CD14-positive monocyte (primary cell): ENCODE measurements at regions not wholly inside any gene's neighbourhood (a gene's known extent, or its start where the extent isn't known, plus 50 kb on each side); places are given as distances from the start of the nearest gene placed in this dataset.

Experiments used
- DNase-seq, 3 donors: peaks; one replicate each; pipeline ENCODE4 v3.0.0-alpha.2; 2011 to 2022
- H2AFZ ChIP-seq: 2 replicates; pipeline ENCODE4 v1.6.0; 2012; ENCODE audit warnings: mild to moderate bottlenecking, low read depth, low read length, inconsistent platforms; ENCODE audit not compliant: insufficient read depth, poor library complexity, severe bottlenecking
- H3K27ac ChIP-seq, 2 donors: 1 replicate in 1 of 2; 2 replicates in 1 of 2; pipeline ENCODE4 v1.5.1; 2012 to 2013; ENCODE audit warnings: low read length in 2 of 2, control low read depth in 1 of 2, inconsistent platforms in 1 of 2, low read depth in 1 of 2, mild to moderate bottlenecking in 1 of 2
- H3K27me3 ChIP-seq, 2 donors: one replicate each; pipeline versions ENCODE4 v1.6.0 to v1.6.1; 2011 to 2013; ENCODE audit warnings: low read length in 2 of 2; ENCODE audit not compliant: control insufficient read depth in 2 of 2, insufficient read depth in 2 of 2
- H3K36me3 ChIP-seq, 2 donors: replicated peaks in 1 of 2; 1 replicate in 1 of 2; 2 replicates in 1 of 2; pipeline versions ENCODE4 v1.5.1 to v1.6.1; 2012 to 2013; ENCODE audit warnings: low read length in 2 of 2, control low read depth in 1 of 2, inconsistent platforms in 1 of 2, mild to moderate bottlenecking in 1 of 2; ENCODE audit not compliant: insufficient read depth in 2 of 2, control insufficient read depth in 1 of 2
- H3K4me1 ChIP-seq, 2 donors: 1 replicate in 1 of 2; 2 replicates in 1 of 2; pipeline versions ENCODE4 v1.5.1 to v1.6.1; 2012 to 2013; ENCODE audit warnings: low read length in 2 of 2, control low read depth in 1 of 2, inconsistent platforms in 1 of 2, mild to moderate bottlenecking in 1 of 2, moderate library complexity in 1 of 2; ENCODE audit not compliant: insufficient read depth in 2 of 2, control insufficient read depth in 1 of 2
- H3K4me2 ChIP-seq: replicated peaks from 2 replicates; pipeline ENCODE3; 2012; ENCODE audit warnings: low read length, moderate library complexity, mild to moderate bottlenecking; ENCODE audit not compliant: poor library complexity, severe bottlenecking; ENCODE audit errors: extremely low read depth
- H3K4me3 ChIP-seq, 3 experiments: fragments of 200-600 bp in 1 of 3; sonication (generic) in 1 of 3; replicated peaks in 1 of 3; 1 replicate in 2 of 3; 2 replicates in 1 of 3; pipeline ENCODE4 v1.5.1; 2011 to 2013; ENCODE audit warnings: low read length in 3 of 3, mild to moderate bottlenecking in 3 of 3, control low read depth in 2 of 3, low read depth in 2 of 3, inconsistent platforms in 1 of 3, moderate library complexity in 1 of 3
- H3K79me2 ChIP-seq: 2 replicates; pipeline ENCODE4 v1.6.0; 2012; ENCODE audit warnings: mild to moderate bottlenecking, control low read depth, inconsistent platforms, low read length, moderate library complexity; ENCODE audit not compliant: insufficient read depth
- H3K9ac ChIP-seq: 2 replicates; pipeline ENCODE4 v1.6.0; 2017; ENCODE audit warnings: low read length, mild to moderate bottlenecking; ENCODE audit not compliant: insufficient read depth, poor library complexity, severe bottlenecking
- H3K9me3 ChIP-seq, 2 donors: replicated peaks in 1 of 2; 1 replicate in 1 of 2; 2 replicates in 1 of 2; pipeline versions ENCODE4 v1.5.1 to v1.6.1; 2012 to 2013; ENCODE audit warnings: low read length in 2 of 2, control low read depth in 1 of 2; ENCODE audit not compliant: control insufficient read depth in 1 of 2, insufficient read depth in 1 of 2
- H4K20me1 ChIP-seq: 2 replicates; pipeline ENCODE4 v1.6.0; 2012; ENCODE audit warnings: mild to moderate bottlenecking, low read length, control low read depth, moderate library complexity; ENCODE audit not compliant: insufficient read depth
- H3K27ac Mint-ChIP-seq, 7 donors: one replicate each; pipeline ENCODE4 v1.8.0; 2020; ENCODE audit warnings: mild to moderate bottlenecking in 7 of 7, mixed read lengths in 7 of 7, moderate library complexity in 6 of 7, inconsistent platforms in 2 of 7
- H3K27me3 Mint-ChIP-seq, 3 donors: one replicate each; pipeline ENCODE4 v1.8.0; 2021 to 2022; ENCODE audit warnings: low read depth in 3 of 3, mild to moderate bottlenecking in 3 of 3, mixed read lengths in 3 of 3, moderate library complexity in 3 of 3, inconsistent platforms in 1 of 3
- H3K36me3 Mint-ChIP-seq, 2 donors: one replicate each; pipeline ENCODE4 v1.8.0; 2020; ENCODE audit warnings: mixed read lengths in 2 of 2, inconsistent platforms in 1 of 2, mild to moderate bottlenecking in 1 of 2
- H3K4me1 Mint-ChIP-seq: one replicate; pipeline ENCODE4 v1.8.0; 2020; ENCODE audit warnings: mild to moderate bottlenecking, mixed read lengths
- H3K4me3 Mint-ChIP-seq, 2 donors: one replicate each; pipeline ENCODE4 v1.8.0; 2020; ENCODE audit warnings: mild to moderate bottlenecking in 2 of 2, mixed read lengths in 2 of 2, moderate library complexity in 1 of 2
- H3K9me3 Mint-ChIP-seq, 7 donors: one replicate each; pipeline ENCODE4 v1.8.0; 2020 to 2022; ENCODE audit warnings: mixed read lengths in 7 of 7, mild to moderate bottlenecking in 6 of 7, moderate library complexity in 6 of 7, inconsistent platforms in 2 of 7
- CTCF ChIP-seq: fragments of 200-600 bp; IDR thresholded peaks from one replicate; pipeline ENCODE4 v1.8.0; 2022; ENCODE audit warnings: antibody characterized with exemption, mild to moderate bottlenecking
- WGBS: methylation state at CpG from one replicate; pipeline ENCODE4 v1.1.5; 2013; ENCODE audit warnings: missing lambda C conversion rate; ENCODE audit not compliant: insufficient coverage; 5-methylcytosine and 5-hydroxymethylcytosine counted together
- intact Hi-C, 2 donors: fragments of 100-400 bp; cut with micrococcal nuclease; formaldehyde crosslinking; loops; one replicate each; pipeline versions ENCODE4 v1.15.0 to v1.15.1; 2023

- DNase-seq, result no peak
- no peak overlapping the region for H2AFZ ChIP-seq
- Mint-ChIP-seq H3K27ac (no peak overlapping the region), H3K36me3 (no peaks in the 10 kb centered on the region), H3K27me3 (peaks cover 2 to 6% (median 5%) of the 10 kb centered on the region in 3 donors), H3K9me3 (peaks cover 0 to 1% (median 0%) of the 10 kb centered on the region in 7 donors), H3K4me1 (no peaks in the 10 kb centered on the region), H3K4me3 (no peak overlapping the region)
- no peaks in the 10 kb centered on the region for H3K4me1 ChIP-seq
- H3K36me3 ChIP-seq, result no peaks in the 10 kb centered on the region
- no peak overlapping the region for H3K4me2 ChIP-seq
- no peaks in the 10 kb centered on the region for H3K79me2 ChIP-seq
- H3K9ac ChIP-seq, result no peak overlapping the region
- H4K20me1 ChIP-seq, result no peaks in the 10 kb centered on the region
- H3K9me3 ChIP-seq, result no peaks in the 10 kb centered on the region
- no peak overlapping the region for H3K4me3 ChIP-seq
- intact Hi-C loops, result no loop called here
- H3K27ac ChIP-seq, result no peak overlapping the region
- WGBS, result 100% methylated on average over 1 of the region's 2 CpGs
- peaks cover 0 to 4% of the 10 kb centered on the region in 2 donors for H3K27me3 ChIP-seq
- no peak for TF ChIP-seq CTCF
Measured at GRCh38 chr14:51401272-51401671, 161.2 kb downstream of the TMX1 start.

- Mint-ChIP-seq H3K27me3 (peaks cover 2 to 6% (median 4%) of the 10 kb centered on the region in 3 donors), H3K4me3 (no peak overlapping the region), H3K9me3 (peaks cover 0 to 1% (median 0%) of the 10 kb centered on the region in 7 donors), H3K36me3 (no peaks in the 10 kb centered on the region), H3K27ac (no peak overlapping the region), H3K4me1 (no peaks in the 10 kb centered on the region)
- DNase-seq, result no peak
- H3K4me1 ChIP-seq, result no peaks in the 10 kb centered on the region
- no peak overlapping the region for H3K9ac ChIP-seq
- H3K36me3 ChIP-seq, result no peaks in the 10 kb centered on the region
- no peak for TF ChIP-seq CTCF
- H2AFZ ChIP-seq, result no peak overlapping the region
- no peak overlapping the region for H3K27ac ChIP-seq
- H3K4me3 ChIP-seq, result no peak overlapping the region
- peaks cover 0 to 4% of the 10 kb centered on the region in 2 donors for H3K27me3 ChIP-seq
- H3K4me2 ChIP-seq, result no peak overlapping the region
- 87% methylated on average over 2 of the region's 2 CpGs for WGBS
- H3K79me2 ChIP-seq, result no peaks in the 10 kb centered on the region
- no peaks in the 10 kb centered on the region for H3K9me3 ChIP-seq
- intact Hi-C loops, result no loop called here
- H4K20me1 ChIP-seq, result no peaks in the 10 kb centered on the region
Measured at GRCh38 chr14:51401756-51402155, 161.7 kb downstream of the TMX1 start.
